ENCODE measurements at regions not wholly inside any gene's neighbourhood (a gene's known extent, or its start where the extent isn't known, plus 50 kb on each side); places are given as distances from the start of the nearest gene placed in this dataset.

DNA sequence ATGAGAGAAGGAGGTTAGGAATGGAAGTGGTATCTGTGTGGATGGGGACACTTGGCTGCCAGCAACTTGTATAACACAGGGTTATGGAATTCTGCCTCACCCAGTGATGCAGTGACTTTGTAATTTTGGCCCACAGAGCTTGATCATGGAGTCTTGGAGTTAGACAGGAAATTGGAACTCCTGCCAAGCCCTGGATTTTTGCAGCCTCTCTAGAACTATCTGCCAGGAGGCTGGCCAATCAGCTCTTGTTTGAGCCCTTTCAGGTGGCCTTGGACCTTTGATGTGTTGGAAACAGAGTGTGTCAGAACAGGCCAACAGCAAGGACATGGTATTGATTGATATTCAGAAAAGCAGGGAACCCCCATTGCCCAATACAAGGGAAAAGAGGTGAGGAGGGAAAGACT, 157.7 kb upstream of the GGTLC1 start:
- TF ChIP-seq, protein P1, sequence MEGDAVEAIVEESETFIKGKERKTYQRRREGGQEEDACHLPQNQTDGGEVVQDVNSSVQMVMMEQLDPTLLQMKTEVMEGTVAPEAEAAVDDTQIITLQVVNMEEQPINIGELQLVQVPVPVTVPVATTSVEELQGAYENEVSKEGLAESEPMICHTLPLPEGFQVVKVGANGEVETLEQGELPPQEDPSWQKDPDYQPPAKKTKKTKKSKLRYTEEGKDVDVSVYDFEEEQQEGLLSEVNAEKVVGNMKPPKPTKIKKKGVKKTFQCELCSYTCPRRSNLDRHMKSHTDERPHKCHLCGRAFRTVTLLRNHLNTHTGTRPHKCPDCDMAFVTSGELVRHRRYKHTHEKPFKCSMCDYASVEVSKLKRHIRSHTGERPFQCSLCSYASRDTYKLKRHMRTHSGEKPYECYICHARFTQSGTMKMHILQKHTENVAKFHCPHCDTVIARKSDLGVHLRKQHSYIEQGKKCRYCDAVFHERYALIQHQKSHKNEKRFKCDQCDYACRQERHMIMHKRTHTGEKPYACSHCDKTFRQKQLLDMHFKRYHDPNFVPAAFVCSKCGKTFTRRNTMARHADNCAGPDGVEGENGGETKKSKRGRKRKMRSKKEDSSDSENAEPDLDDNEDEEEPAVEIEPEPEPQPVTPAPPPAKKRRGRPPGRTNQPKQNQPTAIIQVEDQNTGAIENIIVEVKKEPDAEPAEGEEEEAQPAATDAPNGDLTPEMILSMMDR (conservative IDR thresholded peaks at IDR 0.05), result no peak
- no peak for TF ChIP-seq EZH2 (IDR thresholded peaks at IDR 0.05; ENCODE audit: low read depth)
